SKM-1 treated with dmso at 0.1 percent for 144 hours (cell line): ENCODE measurements at regions not wholly inside any gene's neighbourhood (a gene's known extent, or its start where the extent isn't known, plus 50 kb on each side); places are given as distances from the start of the nearest gene placed in this dataset.
"Not testable (repeated sequence)": the region's sequence is repeated elsewhere in the genome, so short reads cannot be mapped to it uniquely, and the experiment has no call there.

ENCODE experiments used
- DNase-seq: peaks from one replicate; lab custom pipeline; 2025; ENCODE audit not compliant: unreplicated experiment; lab: John Stamatoyannopoulos, UW

- DNase-seq: no peak
Measured at GRCh38 chr12:90514325-90514724, 440.7 kb downstream of the CCER1 start.

- no peak for DNase-seq
Measured at GRCh38 chr12:90512518-90512917, 442.5 kb downstream of the CCER1 start.

- DNase-seq: no peak
Measured at GRCh38 chr12:90510948-90511347, 444.0 kb downstream of the CCER1 start.

GRCh38 chr12:90504806-90505205 lies 450.2 kb downstream of the CCER1 start:
- DNase-seq: no peak

- no peak for DNase-seq
Measured at GRCh38 chr12:90502070-90502469, 452.9 kb downstream of the CCER1 start.

- no peak for DNase-seq
Measured at GRCh38 chr12:90501412-90501811, 453.6 kb downstream of the CCER1 start.

GRCh38 chr12:90499795-90500194 lies 455.2 kb downstream of the CCER1 start:
- no peak for DNase-seq

- DNase-seq: no peak
Measured at GRCh38 chr12:90497923-90498545, 456.9 kb downstream of the CCER1 start.

GRCh38 chr12:90490355-90490754 lies 464.6 kb downstream of the CCER1 start:
- no peak for DNase-seq

- no peak for DNase-seq
Measured at GRCh38 chr12:90489141-90489540, 465.8 kb downstream of the CCER1 start.

GRCh38 chr12:90485560-90485959 lies 469.4 kb downstream of the CCER1 start:
- no peak for DNase-seq

GRCh38 chr12:90484094-90484493 lies 470.9 kb downstream of the CCER1 start:
- no peak for DNase-seq

GRCh38 chr12:90481748-90482147 lies 473.2 kb downstream of the CCER1 start:
- DNase-seq: no peak

- no peak for DNase-seq
Measured at GRCh38 chr12:90479237-90479636, 475.7 kb downstream of the CCER1 start.

GRCh38 chr12:90473831-90474230 lies 481.1 kb downstream of the CCER1 start:
- DNase-seq: no peak

- DNase-seq: no peak
Measured at GRCh38 chr12:90460681-90461080, 494.3 kb downstream of the CCER1 start.

- no peak for DNase-seq
Measured at GRCh38 chr12:90456248-90456647, 498.7 kb downstream of the CCER1 start.

GRCh38 chr12:90455756-90456155 lies 499.2 kb downstream of the CCER1 start:
- DNase-seq: no peak

- no peak for DNase-seq
Measured at GRCh38 chr12:90449611-90450010, 505.4 kb downstream of the CCER1 start.

GRCh38 chr12:90443466-90443865 lies 511.5 kb downstream of the CCER1 start:
- not testable (repeated sequence) for DNase-seq

GRCh38 chr12:90441431-90441830 lies 513.5 kb downstream of the CCER1 start:
- no peak for DNase-seq

- no peak for DNase-seq
Measured at GRCh38 chr12:90428881-90429280, 526.1 kb downstream of the CCER1 start.

GRCh38 chr12:90428465-90428864 lies 526.5 kb downstream of the CCER1 start:
- no peak for DNase-seq
